Heart left ventricle (tissue), 16 donors: ENCODE measurements at regions not wholly inside any gene's neighbourhood (a gene's known extent, or its start where the extent isn't known, plus 50 kb on each side); places are given as distances from the start of the nearest gene placed in this dataset.

Source experiments
- ATAC-seq, 4 donors: fragments of 200-7000 bp; cut with Tn5 transposase; one replicate each; pipeline ENCODE4 v1.9.1; 2020 to 2022; ENCODE audit warnings: moderate library complexity in 4 of 4, mild to moderate bottlenecking in 3 of 4, moderate number of reproducible peaks in 1 of 4
- DNase-seq, 5 donors: peaks; one replicate each; pipeline ENCODE4 v3.0.0-alpha.2; 2020
- H3K27ac ChIP-seq, 12 donors: fragments of 200-600 bp; sonication (generic) in 4 of 12; one replicate each; pipeline versions ENCODE4 v1.5.0 to v1.8.0; 2016 to 2022; ENCODE audit warnings: mild to moderate bottlenecking in 2 of 12
- H3K27me3 ChIP-seq, 9 donors: fragments of 200-600 bp; sonication (generic) in 2 of 9; one replicate each; pipeline versions ENCODE4 v1.5.1 to v1.8.0; 2016 to 2022; ENCODE audit warnings: mild to moderate bottlenecking in 3 of 9
- H3K36me3 ChIP-seq, 9 donors: fragments of 200-600 bp; sonication (generic) in 2 of 9; one replicate each; pipeline versions ENCODE4 v1.5.0 to v1.8.0; 2018 to 2022; ENCODE audit warnings: mild to moderate bottlenecking in 2 of 9
- H3K4me1 ChIP-seq, 12 donors: fragments of 200-600 bp; sonication (generic) in 4 of 12; one replicate each; pipeline versions ENCODE4 v1.5.0 to v1.8.0; 2016 to 2022; ENCODE audit warnings: mild to moderate bottlenecking in 3 of 12
- H3K4me3 ChIP-seq, 12 donors: fragments of 200-600 bp; sonication (generic) in 4 of 12; one replicate each; pipeline versions ENCODE4 v1.5.0 to v1.8.0; 2017 to 2022; ENCODE audit warnings: mild to moderate bottlenecking in 9 of 12, moderate library complexity in 4 of 12
- H3K9me3 ChIP-seq, 12 donors: fragments of 200-600 bp; sonication (generic) in 4 of 12; one replicate each; pipeline versions ENCODE4 v1.5.0 to v1.8.0; 2016 to 2022; ENCODE audit warnings: mild to moderate bottlenecking in 1 of 12
- POLR2A ChIP-seq, 2 donors: fragments of 450-650 bp; IDR thresholded peaks; one replicate each; pipeline ENCODE4 v1.6.1; 2017; ENCODE audit warnings: antibody characterized with exemption in 2 of 2, mild to moderate bottlenecking in 2 of 2, moderate library complexity in 2 of 2
- WGBS, 4 donors: extraction: QIAGEN DNeasy Blood & Tissue Kit in 2 of 4; methylation state at CpG; one replicate each; pipeline versions ENCODE4 v1.1.5 to v1.1.7; 2013 to 2018; 5-methylcytosine and 5-hydroxymethylcytosine counted together
- intact Hi-C, 10 donors: fragments of 100-400 bp; cut with DNase I; formaldehyde crosslinking; loops; one replicate each; pipeline versions ENCODE4 v1.11.1 to v1.14.2; 2022
- TF ChIP-seq, protein P1 (sequence below), 12 donors: fragments of 200-600 bp; sonication (generic) in 4 of 12; IDR thresholded peaks; one replicate each; pipeline versions ENCODE4 v1.5.0 to v1.8.0; 2018 to 2022; ENCODE audit warnings: antibody characterized with exemption in 12 of 12, mild to moderate bottlenecking in 5 of 12
- donor health status: ischemic (EF 13 %, LVEDD 7.1; RV severe dilation, severe dysfunction).
- donor health status: healthy with polysubstance abuse.
- donor health status: DM: no; HTN: yes; CAD: no.
- donor health status: DM: no; HTN: no; CAD: no.
- donor health status: ischemic (EF 25% LVEDD 6.9; RV normal size, moderate dysfunction).
- donor health status: ischemic (EF 25% LVEDD 5.7; RV mildly dilated, moderate dysfunction).
- donor health status: healthy.
- donor health status: DM: yes; HTN: yes; CAD: no.
- donor health status: ischemic (EF 35%, LVEDD 5.7; RV mildly dilated, moderate dysfunction).
- donor health status: nonischemic (EF 11% LVEDD 7.7; RV severe dilation, severe dysfunction).
- donor health status: DM: yes; HTN: yes; CAD: no.
- donor health status: PGD.
- donor health status: ischemic (EF 29% LVEDD 5.4; RV normal size, mild dysfunction).
- donor health status: nonischemic (EF 23%, LVEDD 6.1; RV moderate dilation, normal function).

GRCh38 chr2:234289834-234290590 lies 206.9 kb downstream of the ARL4C start:
- peak in 3 of 4 donors; percentile 20 to 70 (median 43) for ATAC-seq

GRCh38 chr2:234288974-234289455 lies 207.9 kb downstream of the ARL4C start:
- Histone ChIP-seq H3K4me3 (no peak overlapping the region), H3K36me3 (no peaks in the 10 kb centered on the region), H3K4me1 (peaks cover 0 to 62% (median 10%) of the 10 kb centered on the region in 12 donors), H3K27me3 (no peaks in the 10 kb centered on the region), H3K9me3 (no peaks in the 10 kb centered on the region), H3K27ac (peak overlapping the region in 1 of 12 donors; percentile 87)
- peak in 3 of 4 donors; percentile 38 to 54 (median 38) for ATAC-seq
- intact Hi-C loops, result loop anchor here (1.0 to 10.0 kb wide), 9 partner anchors 152 to 214 kb away; partner anchors contain the start of gene ARL4C (in 2 of the 10)
- TF ChIP-seq POLR2A (IDR thresholded peaks at IDR 0.05), result no peak
- TF ChIP-seq, protein P1, sequence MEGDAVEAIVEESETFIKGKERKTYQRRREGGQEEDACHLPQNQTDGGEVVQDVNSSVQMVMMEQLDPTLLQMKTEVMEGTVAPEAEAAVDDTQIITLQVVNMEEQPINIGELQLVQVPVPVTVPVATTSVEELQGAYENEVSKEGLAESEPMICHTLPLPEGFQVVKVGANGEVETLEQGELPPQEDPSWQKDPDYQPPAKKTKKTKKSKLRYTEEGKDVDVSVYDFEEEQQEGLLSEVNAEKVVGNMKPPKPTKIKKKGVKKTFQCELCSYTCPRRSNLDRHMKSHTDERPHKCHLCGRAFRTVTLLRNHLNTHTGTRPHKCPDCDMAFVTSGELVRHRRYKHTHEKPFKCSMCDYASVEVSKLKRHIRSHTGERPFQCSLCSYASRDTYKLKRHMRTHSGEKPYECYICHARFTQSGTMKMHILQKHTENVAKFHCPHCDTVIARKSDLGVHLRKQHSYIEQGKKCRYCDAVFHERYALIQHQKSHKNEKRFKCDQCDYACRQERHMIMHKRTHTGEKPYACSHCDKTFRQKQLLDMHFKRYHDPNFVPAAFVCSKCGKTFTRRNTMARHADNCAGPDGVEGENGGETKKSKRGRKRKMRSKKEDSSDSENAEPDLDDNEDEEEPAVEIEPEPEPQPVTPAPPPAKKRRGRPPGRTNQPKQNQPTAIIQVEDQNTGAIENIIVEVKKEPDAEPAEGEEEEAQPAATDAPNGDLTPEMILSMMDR (IDR thresholded peaks at IDR 0.05), result peak; percentile 65 to 80 (median 72)
- peak; percentile 53 to 75 (median 57) for DNase-seq
- 33 to 42% (median 36%) methylated on average over 9 to 13 of the region's 13 CpGs for WGBS, 4 donors

More at GRCh38 chr2:234289834-234290590, 206.9 kb downstream of the ARL4C start:
- WGBS, 4 donors, result 80 to 100% (median 86%) methylated on average over 2 to 3 of the region's 3 CpGs
- intact Hi-C loops, result loop anchor here (1.0 to 10.0 kb wide), 9 partner anchors 153 to 213 kb away; partner anchors contain the start of gene ARL4C (in 2 of the 10)
- H3K27ac ChIP-seq, result peak overlapping the region in 3 of 12 donors; percentile 9 to 87 (median 32)
- TF ChIP-seq POLR2A (IDR thresholded peaks at IDR 0.05), result no peak
- TF ChIP-seq, protein P1 (IDR thresholded peaks at IDR 0.05), result no peak
- H3K4me1 ChIP-seq, result peaks cover 0 to 68% (median 10%) of the 10 kb centered on the region in 12 donors
- H3K27me3 ChIP-seq, result no peaks in the 10 kb centered on the region
- H3K4me3 ChIP-seq, result no peak overlapping the region
- no peaks in the 10 kb centered on the region for H3K9me3 ChIP-seq
- DNase-seq, result peak in 2 of 5 donors; percentile 36 to 62
- H3K36me3 ChIP-seq, result no peaks in the 10 kb centered on the region

GRCh38 chr2:234287650-234288049 lies 209.2 kb downstream of the ARL4C start:
- intact Hi-C loops, result loop anchor here in 8 of 10 donors (2.0 to 10.0 kb wide), 8 partner anchors 150 to 215 kb away; partner anchors contain the start of gene ARL4C (in 2 of the 8)
- no peak overlapping the region for H3K27ac ChIP-seq
- no peak for DNase-seq
- no peaks in the 10 kb centered on the region for H3K9me3 ChIP-seq
- TF ChIP-seq, protein P1 (IDR thresholded peaks at IDR 0.05), result no peak
- TF ChIP-seq POLR2A (IDR thresholded peaks at IDR 0.05), result no peak
- no peaks in the 10 kb centered on the region for H3K36me3 ChIP-seq
- WGBS, 4 donors, result 97 to 99% (median 98%) methylated on average over 3 of the region's 3 CpGs
- peaks cover 0 to 48% (median 10%) of the 10 kb centered on the region in 12 donors for H3K4me1 ChIP-seq
- no peak overlapping the region for H3K4me3 ChIP-seq
- no peaks in the 10 kb centered on the region for H3K27me3 ChIP-seq
- ATAC-seq, result no peak

DNA sequence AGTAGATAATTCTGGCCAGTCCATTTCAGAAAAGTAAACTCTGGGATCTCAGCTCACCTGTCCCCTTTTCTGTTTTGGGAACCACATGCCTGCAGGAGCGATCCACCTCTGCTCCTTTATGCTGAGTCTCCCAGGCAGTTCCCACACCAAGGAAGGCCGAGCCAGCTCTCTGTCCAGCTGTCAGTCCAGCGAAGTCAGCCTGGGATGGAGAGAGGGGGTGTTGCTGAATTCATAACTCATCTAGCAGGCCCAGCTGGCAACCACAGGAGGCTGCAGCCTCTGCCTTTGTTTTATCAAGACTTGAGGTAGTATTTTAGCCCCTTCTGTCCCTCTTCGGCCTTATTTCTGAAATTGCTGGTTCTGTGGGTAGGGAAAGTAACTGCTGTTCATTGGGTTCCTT lies 209.9 kb downstream of the ARL4C start:
- TF ChIP-seq, protein P1 (IDR thresholded peaks at IDR 0.05), result no peak
- TF ChIP-seq POLR2A (IDR thresholded peaks at IDR 0.05), result no peak
- DNase-seq, result no peak
- ATAC-seq, result no peak
- H3K4me3 ChIP-seq, result no peak overlapping the region
- 72 to 85% (median 82%) methylated on average over 4 of the region's 4 CpGs for WGBS, 4 donors
- no peaks in the 10 kb centered on the region for H3K9me3 ChIP-seq
- no peaks in the 10 kb centered on the region for H3K27me3 ChIP-seq
- H3K27ac ChIP-seq, result no peak overlapping the region
- no peaks in the 10 kb centered on the region for H3K36me3 ChIP-seq
- H3K4me1 ChIP-seq, result peaks cover 0 to 41% (median 7%) of the 10 kb centered on the region in 12 donors
- intact Hi-C loops, result loop anchor here in 4 of 10 donors (5.0 to 10.0 kb wide), 4 partner anchors 150 to 215 kb away; partner anchors contain the start of gene ARL4C (in 1 of the 4)
